ENCODE measurements at regions not wholly inside any gene's neighbourhood (a gene's known extent, or its start where the extent isn't known, plus 50 kb on each side); places are given as distances from the start of the nearest gene placed in this dataset.
A peak's percentile ranks its signal among the peaks of the same experiment; 100 is the strongest.

DNA sequence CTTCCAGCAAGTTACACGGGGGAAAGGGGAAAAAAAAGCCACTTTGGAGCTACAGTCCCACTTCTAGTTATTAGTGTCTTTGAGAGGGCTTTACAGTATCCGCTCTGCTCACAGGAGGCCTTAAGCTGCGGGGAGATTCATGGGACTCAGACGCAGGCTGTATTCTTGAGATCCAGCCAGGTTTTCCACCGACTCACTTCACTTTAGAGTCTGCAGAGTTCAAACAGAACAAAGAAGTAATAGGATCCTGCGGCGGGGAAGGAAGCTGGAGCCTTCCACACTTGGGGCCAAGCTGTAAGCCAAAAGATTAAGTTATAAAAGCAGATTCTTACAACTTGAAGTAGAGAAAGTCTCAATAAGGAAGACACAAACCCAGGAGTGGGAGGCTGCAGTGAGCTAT lies 60.2 kb upstream of the FAM174B start:
- TF ChIP-seq POLR2A (IDR thresholded peaks at IDR 0.05) (no peak), CTCF (IDR thresholded peaks at IDR 0.05) (no peak), EP300 (IDR thresholded peaks at IDR 0.05) (no peak)
- Histone ChIP-seq H3K4me1 (ENCODE audit: insufficient read depth) (no peaks in the 10 kb centered on the region), H3K36me3 (no peaks in the 10 kb centered on the region), H3K9me3 (no peaks in the 10 kb centered on the region), H3K4me3 (no peak overlapping the region), H3K27ac (peak overlapping the region; percentile 4 to 93), H3K27me3 (no peaks in the 10 kb centered on the region)
- DNase-seq: peak in 4 of 5 donors; percentile 27 to 47 (median 42)
- WGBS, 3 donors: 18 to 36% (median 20%) methylated on average over 7 of the region's 7 CpGs
- intact Hi-C loops (cut with DNase I): loop anchor here in 3 of 4 donors (5.0 to 10.0 kb wide), 4 partner anchors 101 to 618 kb away; no protein-coding TSS in a partner anchor

GRCh38 chr15:92719021-92719420 lies 63.4 kb upstream of the FAM174B start:
- DNase-seq: no peak
- 50 to 82% (median 78%) methylated on average over 4 of the region's 4 CpGs for WGBS, 3 donors
- H3K27ac ChIP-seq: no peak overlapping the region
- H3K36me3 ChIP-seq: no peaks in the 10 kb centered on the region
- intact Hi-C loops (cut with DNase I): loop anchor here in 3 of 4 donors (5.0 to 10.0 kb wide), 4 partner anchors 104 to 622 kb away; no protein-coding TSS in a partner anchor
- H3K4me1 ChIP-seq (ENCODE audit: insufficient read depth): no peaks in the 10 kb centered on the region
- H3K27me3 ChIP-seq: no peaks in the 10 kb centered on the region
- H3K4me3 ChIP-seq: no peak overlapping the region
- TF ChIP-seq CTCF (IDR thresholded peaks at IDR 0.05) (no peak), POLR2A (IDR thresholded peaks at IDR 0.05) (no peak), EP300 (IDR thresholded peaks at IDR 0.05) (no peak)
- no peaks in the 10 kb centered on the region for H3K9me3 ChIP-seq

- H3K27me3 ChIP-seq: no peaks in the 10 kb centered on the region
- H3K4me1 ChIP-seq (ENCODE audit: insufficient read depth): no peaks in the 10 kb centered on the region
- no peak for DNase-seq
- TF ChIP-seq EP300 (IDR thresholded peaks at IDR 0.05) (no peak), POLR2A (IDR thresholded peaks at IDR 0.05) (no peak), CTCF (IDR thresholded peaks at IDR 0.05) (no peak)
- intact Hi-C loops (cut with DNase I): no loop called here
- H3K36me3 ChIP-seq: no peaks in the 10 kb centered on the region
- H3K27ac ChIP-seq: no peak overlapping the region
- 65 to 78% (median 73%) methylated on average over 2 of the region's 2 CpGs for WGBS, 3 donors
- H3K9me3 ChIP-seq: no peaks in the 10 kb centered on the region
- H3K4me3 ChIP-seq: no peak overlapping the region
These were observed 68.6 kb upstream of the FAM174B start for GRCh38 chr15:92724144-92724543.

- H3K36me3 ChIP-seq: no peaks in the 10 kb centered on the region
- no peak overlapping the region for H3K4me3 ChIP-seq
- DNase-seq: no peak
- H3K9me3 ChIP-seq: no peaks in the 10 kb centered on the region
- no peak overlapping the region for H3K27ac ChIP-seq
- no peaks in the 10 kb centered on the region for H3K4me1 ChIP-seq (ENCODE audit: insufficient read depth)
- intact Hi-C loops (cut with DNase I): no loop called here
- TF ChIP-seq POLR2A (IDR thresholded peaks at IDR 0.05): no peak
- TF ChIP-seq EP300 (IDR thresholded peaks at IDR 0.05): no peak
- no peak for TF ChIP-seq CTCF (IDR thresholded peaks at IDR 0.05)
- 95 to 97% (median 96%) methylated on average over 2 of the region's 2 CpGs for WGBS, 3 donors
- H3K27me3 ChIP-seq: no peaks in the 10 kb centered on the region
These were observed 69.6 kb upstream of the FAM174B start for GRCh38 chr15:92725171-92725570.
